PC-9 (cell line): ENCODE measurements at regions not wholly inside any gene's neighbourhood (a gene's known extent, or its start where the extent isn't known, plus 50 kb on each side); places are given as distances from the start of the nearest gene placed in this dataset.

ENCODE experiments used
- BruUV-seq: library from RNA; stranded (reverse); fragments of 400-500 nt; replicated peaks from 2 replicates; lab custom pipeline; 2021; lab: Mats Ljungman, UMichigan
- CTCF ChIA-PET: fragments of 300-600 bp; sonication (Branson Sonifier 250); formaldehyde crosslinking; loops from one replicate; lab custom pipeline; 2022; ENCODE audit warnings: antibody characterized with exemption; lab: Charles Lee
- POLR2A ChIA-PET: fragments of 300-600 bp; sonication (Branson Sonifier 250); formaldehyde crosslinking; loops from one replicate; lab custom pipeline; 2022; ENCODE audit warnings: antibody characterized with exemption; ENCODE audit not compliant: unreplicated experiment; lab: Charles Lee
- DNase-seq, 2 experiments: peaks; one replicate each; pipeline versions ENCODE4 v3.0.0 to v3.0.0-alpha.2; 2015 to 2022; ENCODE audit warnings: mixed read lengths in 1 of 2
- H2AFZ ChIP-seq: fragments of 200-600 bp; sonication (generic); 2 replicates; pipeline ENCODE4 v1.8.1; 2017; ENCODE audit warnings: antibody characterized with exemption
- H3F3A ChIP-seq: fragments of 200-600 bp; sonication (generic); 2 replicates; pipeline ENCODE4 v1.8.1; 2017; ENCODE audit warnings: antibody characterized with exemption, mild to moderate bottlenecking, low read depth; ENCODE audit not compliant: insufficient read depth
- H3K27ac ChIP-seq: fragments of 200-600 bp; sonication (generic); 2 replicates; pipeline ENCODE4 v1.6.1; 2016; ENCODE audit warnings: mixed run types
- H3K27me3 ChIP-seq: fragments of 200-600 bp; sonication (generic); 2 replicates; pipeline ENCODE4 v1.6.1; 2016; ENCODE audit warnings: low read depth, mixed run types; ENCODE audit not compliant: insufficient read depth
- H3K36me3 ChIP-seq: fragments of 200-600 bp; sonication (generic); 2 replicates; pipeline ENCODE4 v1.6.1; 2016; ENCODE audit warnings: low read depth, mixed run types
- H3K4me1 ChIP-seq: fragments of 200-600 bp; sonication (generic); replicated peaks from 2 replicates; pipeline ENCODE4 v1.6.1; 2016; ENCODE audit warnings: mixed run types; ENCODE audit not compliant: insufficient read depth
- H3K4me2 ChIP-seq: fragments of 200-600 bp; sonication (generic); 2 replicates; pipeline ENCODE4 v1.6.1; 2017; ENCODE audit warnings: mixed run types
- H3K4me3 ChIP-seq: fragments of 200-600 bp; sonication (generic); 2 replicates; pipeline ENCODE4 v1.6.1; 2016; ENCODE audit warnings: mixed run types
- H3K79me2 ChIP-seq: fragments of 200-600 bp; sonication (generic); 2 replicates; pipeline ENCODE4 v1.6.1; 2017; ENCODE audit warnings: low read depth, mixed run types
- H3K9me2 ChIP-seq: fragments of 200-600 bp; sonication (generic); 2 replicates; pipeline ENCODE4 v1.8.1; 2017; ENCODE audit warnings: mild to moderate bottlenecking; ENCODE audit not compliant: insufficient read depth
- H3K9me3 ChIP-seq: fragments of 200-600 bp; sonication (generic); 2 replicates; pipeline ENCODE4 v1.8.1; 2016; ENCODE audit warnings: low read depth; ENCODE audit not compliant: insufficient read depth
- H4K20me1 ChIP-seq: fragments of 200-600 bp; sonication (generic); 2 replicates; pipeline ENCODE4 v1.8.1; 2017; ENCODE audit not compliant: insufficient read depth
- CTCF ChIP-seq: fragments of 200-600 bp; sonication (generic); conservative IDR thresholded peaks from 2 replicates; pipeline ENCODE4 v1.6.1; 2017; ENCODE audit warnings: mixed run types, antibody characterized with exemption, mild to moderate bottlenecking, moderate library complexity
- EZH2 ChIP-seq: fragments of 200-600 bp; sonication (generic); IDR thresholded peaks from 2 replicates; pipeline ENCODE4 v1.8.0; 2017; ENCODE audit warnings: antibody characterized with exemption, low read depth
- intact Hi-C: fragments of 100-400 bp; cut with micrococcal nuclease; formaldehyde crosslinking; loops from one replicate; pipeline ENCODE4 v1.10.0; 2022; ENCODE audit not compliant: unreplicated experiment

GRCh38 chr1:224520808-224521207, 86.2 kb upstream of the WDR26 start:
- H3K9me3 ChIP-seq = peaks cover 3% of the 10 kb centered on the region
- H3K36me3 ChIP-seq = no peaks in the 10 kb centered on the region
- H3K27me3 ChIP-seq = no peaks in the 10 kb centered on the region
- CTCF ChIA-PET = no interaction called here
- POLR2A ChIA-PET = no interaction called here
- no peaks in the 10 kb centered on the region for H4K20me1 ChIP-seq
- intact Hi-C loops = no loop called here
- H3F3A ChIP-seq = no peaks in the 10 kb centered on the region
- H3K79me2 ChIP-seq = no peaks in the 10 kb centered on the region
- DNase-seq = no peak
- TF ChIP-seq CTCF (no peak), EZH2 (no peak)
- H2AFZ ChIP-seq = no peak overlapping the region
- no peak overlapping the region for H3K4me3 ChIP-seq
- BruUV-seq = no TSS peak
- no peaks in the 10 kb centered on the region for H3K9me2 ChIP-seq
- peaks cover 18% of the 10 kb centered on the region for H3K4me1 ChIP-seq
- H3K27ac ChIP-seq = no peak overlapping the region
- H3K4me2 ChIP-seq = no peak overlapping the region

- Histone ChIP-seq H3K27me3 (no peaks in the 10 kb centered on the region), H3K9me2 (no peaks in the 10 kb centered on the region), H3F3A (no peaks in the 10 kb centered on the region), H3K36me3 (no peaks in the 10 kb centered on the region), H3K27ac (no peak overlapping the region), H4K20me1 (no peaks in the 10 kb centered on the region), H3K4me2 (no peak overlapping the region), H3K4me3 (no peak overlapping the region), H3K9me3 (peaks cover 3% of the 10 kb centered on the region), H3K79me2 (no peaks in the 10 kb centered on the region), H3K4me1 (peaks cover 21% of the 10 kb centered on the region), H2AFZ (no peak overlapping the region)
- DNase-seq = no peak
- CTCF ChIA-PET = interaction anchor here (0.6 kb wide), 1 partner anchor 13 kb away, joined by 3 read pairs; no protein-coding TSS in a partner anchor
- BruUV-seq = no TSS peak
- intact Hi-C loops = no loop called here
- POLR2A ChIA-PET = interaction anchor here (0.6 kb wide), 1 partner anchor 115 kb away, joined by 6 read pairs; no protein-coding TSS in a partner anchor
- no peak for TF ChIP-seq EZH2
- TF ChIP-seq CTCF = no peak
Observed at GRCh38 chr1:224521904-224522734, 87.5 kb upstream of the WDR26 start.

- Histone ChIP-seq H3K79me2 (no peaks in the 10 kb centered on the region), H3K4me1 (peaks cover 22% of the 10 kb centered on the region), H3K27me3 (no peaks in the 10 kb centered on the region), H3K36me3 (no peaks in the 10 kb centered on the region), H3K4me3 (no peak overlapping the region), H3K9me2 (no peaks in the 10 kb centered on the region), H4K20me1 (no peaks in the 10 kb centered on the region), H3K9me3 (peaks cover 3% of the 10 kb centered on the region), H2AFZ (no peak overlapping the region), H3K27ac (no peak overlapping the region), H3K4me2 (no peak overlapping the region), H3F3A (no peaks in the 10 kb centered on the region)
- ChIA-PET CTCF (no interaction called here), POLR2A (no interaction called here)
- BruUV-seq = no TSS peak
- TF ChIP-seq EZH2 = no peak
- TF ChIP-seq CTCF = no peak
- intact Hi-C loops = no loop called here
- no peak for DNase-seq
Observed at GRCh38 chr1:224523676-224524075, 89.1 kb upstream of the WDR26 start.
